ENCODE measurements at regions not wholly inside any gene's neighbourhood (a gene's known extent, or its start where the extent isn't known, plus 50 kb on each side); places are given as distances from the start of the nearest gene placed in this dataset.

- intact Hi-C loops (cut with micrococcal nuclease): no loop called here
- Histone ChIP-seq H3K4me1 (ENCODE audit: insufficient read depth, low read length) (peaks cover 13% of the 10 kb centered on the region), H3K4me2 (ENCODE audit: low read length) (no peak overlapping the region), H3K9ac (ENCODE audit: low read length) (no peak overlapping the region), H3K27me3 (ENCODE audit: low read length) (no peaks in the 10 kb centered on the region), H3K4me3 (ENCODE audit: low read length) (no peak overlapping the region), H3K9me3 (ENCODE audit: low read length) (no peaks in the 10 kb centered on the region), H4K20me1 (ENCODE audit: low read length) (no peaks in the 10 kb centered on the region), H3K27ac (ENCODE audit: low read length) (no peak overlapping the region), H2AFZ (ENCODE audit: low read length) (no peak overlapping the region), H3F3A (ENCODE audit: low read length, unreplicated experiment) (no peaks in the 10 kb centered on the region), H3K9me2 (replicated peaks; ENCODE audit: low read length) (no peaks in the 10 kb centered on the region), H3K79me2 (ENCODE audit: low read length) (no peaks in the 10 kb centered on the region), H3K36me3 (ENCODE audit: low read depth, low read length) (no peaks in the 10 kb centered on the region)
- TF ChIP-seq EZH2phosphoT487 (IDR thresholded peaks at IDR 0.05; ENCODE audit: borderline replicate concordance, low read length) (no peak), EZH2 (IDR thresholded peaks at IDR 0.05; ENCODE audit: low read length, unreplicated experiment) (no peak)
- BruUV-seq (replicated peaks): no TSS peak
- CTCF ChIA-PET: no interaction called here
- no peak for DNase-seq
- no peak for ATAC-seq
- POLR2A ChIA-PET (ENCODE audit: unreplicated experiment): no interaction called here
Measured at GRCh38 chr13:106178816-106179215, 356.6 kb downstream of the EFNB2 start.

GRCh38 chr13:106177146-106177545 is 358.3 kb downstream of the EFNB2 start:
- CTCF ChIA-PET: interaction anchor here (0.6 kb wide), 1 partner anchor 22 kb away, joined by 3 read pairs; no protein-coding TSS in a partner anchor
- Histone ChIP-seq H3K36me3 (ENCODE audit: low read depth, low read length) (no peaks in the 10 kb centered on the region), H3F3A (ENCODE audit: low read length, unreplicated experiment) (no peaks in the 10 kb centered on the region), H3K9ac (ENCODE audit: low read length) (no peak overlapping the region), H3K27ac (ENCODE audit: low read length) (no peak overlapping the region), H3K4me3 (ENCODE audit: low read length) (no peak overlapping the region), H2AFZ (ENCODE audit: low read length) (0 out of 2 replicates have a peak overlapping the region, but pooled peaks have one; percentile 42), H3K9me2 (replicated peaks; ENCODE audit: low read length) (no peaks in the 10 kb centered on the region), H3K79me2 (ENCODE audit: low read length) (no peaks in the 10 kb centered on the region), H3K9me3 (ENCODE audit: low read length) (no peaks in the 10 kb centered on the region), H3K4me2 (ENCODE audit: low read length) (no peak overlapping the region), H3K4me1 (ENCODE audit: insufficient read depth, low read length) (peaks cover 4% of the 10 kb centered on the region), H4K20me1 (ENCODE audit: low read length) (no peaks in the 10 kb centered on the region), H3K27me3 (ENCODE audit: low read length) (no peaks in the 10 kb centered on the region)
- TF ChIP-seq EZH2 (IDR thresholded peaks at IDR 0.05; ENCODE audit: low read length, unreplicated experiment) (no peak), EZH2phosphoT487 (IDR thresholded peaks at IDR 0.05; ENCODE audit: borderline replicate concordance, low read length) (no peak), CTCF (conservative IDR thresholded peaks at IDR 0.05; ENCODE audit: low read depth, low read length) (no peak)
- no peak for DNase-seq
- intact Hi-C loops (cut with micrococcal nuclease): no loop called here
- POLR2A ChIA-PET (ENCODE audit: unreplicated experiment): no interaction called here
- no TSS peak for BruUV-seq (replicated peaks)
- ATAC-seq: no peak

GRCh38 chr13:106176117-106176516 is 359.3 kb downstream of the EFNB2 start:
- H3K9me3 ChIP-seq (ENCODE audit: low read length): no peaks in the 10 kb centered on the region
- H3F3A ChIP-seq (ENCODE audit: low read length, unreplicated experiment): no peaks in the 10 kb centered on the region
- no peaks in the 10 kb centered on the region for H3K79me2 ChIP-seq (ENCODE audit: low read length)
- TF ChIP-seq CTCF (conservative IDR thresholded peaks at IDR 0.05; ENCODE audit: low read depth, low read length) (no peak), EZH2phosphoT487 (IDR thresholded peaks at IDR 0.05; ENCODE audit: borderline replicate concordance, low read length) (no peak), EZH2 (IDR thresholded peaks at IDR 0.05; ENCODE audit: low read length, unreplicated experiment) (no peak)
- H2AFZ ChIP-seq (ENCODE audit: low read length): no peak overlapping the region
- no peak overlapping the region for H3K4me3 ChIP-seq (ENCODE audit: low read length)
- H3K4me2 ChIP-seq (ENCODE audit: low read length): no peak overlapping the region
- no peak for ATAC-seq
- CTCF ChIA-PET: no interaction called here
- H3K27me3 ChIP-seq (ENCODE audit: low read length): no peaks in the 10 kb centered on the region
- no peaks in the 10 kb centered on the region for H3K9me2 ChIP-seq (replicated peaks; ENCODE audit: low read length)
- no peak overlapping the region for H3K27ac ChIP-seq (ENCODE audit: low read length)
- intact Hi-C loops (cut with micrococcal nuclease): no loop called here
- no peak for DNase-seq
- BruUV-seq (replicated peaks): no TSS peak
- no peaks in the 10 kb centered on the region for H3K4me1 ChIP-seq (ENCODE audit: insufficient read depth, low read length)
- H4K20me1 ChIP-seq (ENCODE audit: low read length): no peaks in the 10 kb centered on the region
- no peaks in the 10 kb centered on the region for H3K36me3 ChIP-seq (ENCODE audit: low read depth, low read length)
- H3K9ac ChIP-seq (ENCODE audit: low read length): no peak overlapping the region
- POLR2A ChIA-PET (ENCODE audit: unreplicated experiment): no interaction called here
